Cardiac muscle cell (in vitro differentiated cells and primary cell): ENCODE measurements at regions not wholly inside any gene's neighbourhood (a gene's known extent, or its start where the extent isn't known, plus 50 kb on each side); places are given as distances from the start of the nearest gene placed in this dataset.
A peak's percentile ranks its signal among the peaks of the same experiment; 100 is the strongest.

ENCODE experiments used
- DNase-seq, 2 donors: peaks; one replicate each; pipeline versions ENCODE4 v3.0.0 to v3.0.0-alpha.2; 2010 to 2017; ENCODE audit warnings: low read depth in 1 of 2, low spot score in 1 of 2
- H3K27ac ChIP-seq: fragments of 200-600 bp; sonication (generic); 2 replicates; pipeline ENCODE4 v1.5.1; 2016
- H3K27me3 ChIP-seq: fragments of 200-600 bp; sonication (generic); 2 replicates; pipeline ENCODE4 v1.6.0; 2016; ENCODE audit warnings: control low read depth
- H3K36me3 ChIP-seq: fragments of 200-600 bp; sonication (generic); 2 replicates; pipeline ENCODE4 v1.5.1; 2016; ENCODE audit warnings: control low read depth
- H3K4me1 ChIP-seq: fragments of 200-600 bp; sonication (generic); 2 replicates; pipeline ENCODE4 v1.8.1; 2017; ENCODE audit warnings: low read depth, mild to moderate bottlenecking, mixed run types
- H3K4me3 ChIP-seq: fragments of 200-600 bp; sonication (generic); 2 replicates; pipeline ENCODE4 v1.5.1; 2016; ENCODE audit warnings: mild to moderate bottlenecking
- H3K9me3 ChIP-seq: fragments of 200-600 bp; sonication (generic); 2 replicates; pipeline ENCODE4 v1.5.1; 2017; ENCODE audit warnings: low read depth, mild to moderate bottlenecking, control low read depth
- TF ChIP-seq, protein P1 (sequence below): IDR thresholded peaks from 2 replicates; pipeline ENCODE4 v1.5.1; 2012; ENCODE audit warnings: low read depth, mild to moderate bottlenecking, low read length

DNA sequence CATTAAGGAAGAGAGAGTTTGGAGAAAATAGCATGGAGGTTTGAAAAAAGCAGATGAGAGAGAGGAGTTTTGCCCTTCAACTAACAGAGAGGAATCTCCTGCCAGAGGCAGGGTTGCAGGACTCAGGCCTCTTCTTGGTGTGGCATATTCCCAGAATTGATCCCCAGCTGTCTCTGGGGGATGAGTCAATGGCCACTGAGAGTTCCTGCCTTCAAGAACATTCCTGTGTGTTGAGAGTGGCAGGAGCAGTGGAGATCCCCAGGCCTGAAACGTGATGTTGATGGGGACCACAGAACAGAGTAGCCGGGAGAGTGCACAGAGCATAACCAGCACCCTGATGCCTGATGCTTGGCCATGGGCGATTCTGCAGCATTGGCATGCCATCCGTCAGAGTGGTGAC, 348.4 kb upstream of the THBS1 start:
- Histone ChIP-seq H3K27me3 (no peaks in the 10 kb centered on the region), H3K4me3 (no peak overlapping the region), H3K4me1 (no peaks in the 10 kb centered on the region), H3K9me3 (no peaks in the 10 kb centered on the region), H3K27ac (no peak overlapping the region), H3K36me3 (no peaks in the 10 kb centered on the region)
- TF ChIP-seq, protein P1, sequence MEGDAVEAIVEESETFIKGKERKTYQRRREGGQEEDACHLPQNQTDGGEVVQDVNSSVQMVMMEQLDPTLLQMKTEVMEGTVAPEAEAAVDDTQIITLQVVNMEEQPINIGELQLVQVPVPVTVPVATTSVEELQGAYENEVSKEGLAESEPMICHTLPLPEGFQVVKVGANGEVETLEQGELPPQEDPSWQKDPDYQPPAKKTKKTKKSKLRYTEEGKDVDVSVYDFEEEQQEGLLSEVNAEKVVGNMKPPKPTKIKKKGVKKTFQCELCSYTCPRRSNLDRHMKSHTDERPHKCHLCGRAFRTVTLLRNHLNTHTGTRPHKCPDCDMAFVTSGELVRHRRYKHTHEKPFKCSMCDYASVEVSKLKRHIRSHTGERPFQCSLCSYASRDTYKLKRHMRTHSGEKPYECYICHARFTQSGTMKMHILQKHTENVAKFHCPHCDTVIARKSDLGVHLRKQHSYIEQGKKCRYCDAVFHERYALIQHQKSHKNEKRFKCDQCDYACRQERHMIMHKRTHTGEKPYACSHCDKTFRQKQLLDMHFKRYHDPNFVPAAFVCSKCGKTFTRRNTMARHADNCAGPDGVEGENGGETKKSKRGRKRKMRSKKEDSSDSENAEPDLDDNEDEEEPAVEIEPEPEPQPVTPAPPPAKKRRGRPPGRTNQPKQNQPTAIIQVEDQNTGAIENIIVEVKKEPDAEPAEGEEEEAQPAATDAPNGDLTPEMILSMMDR: no peak
- peak in 1 of 2 donors; percentile 37 for DNase-seq

DNA sequence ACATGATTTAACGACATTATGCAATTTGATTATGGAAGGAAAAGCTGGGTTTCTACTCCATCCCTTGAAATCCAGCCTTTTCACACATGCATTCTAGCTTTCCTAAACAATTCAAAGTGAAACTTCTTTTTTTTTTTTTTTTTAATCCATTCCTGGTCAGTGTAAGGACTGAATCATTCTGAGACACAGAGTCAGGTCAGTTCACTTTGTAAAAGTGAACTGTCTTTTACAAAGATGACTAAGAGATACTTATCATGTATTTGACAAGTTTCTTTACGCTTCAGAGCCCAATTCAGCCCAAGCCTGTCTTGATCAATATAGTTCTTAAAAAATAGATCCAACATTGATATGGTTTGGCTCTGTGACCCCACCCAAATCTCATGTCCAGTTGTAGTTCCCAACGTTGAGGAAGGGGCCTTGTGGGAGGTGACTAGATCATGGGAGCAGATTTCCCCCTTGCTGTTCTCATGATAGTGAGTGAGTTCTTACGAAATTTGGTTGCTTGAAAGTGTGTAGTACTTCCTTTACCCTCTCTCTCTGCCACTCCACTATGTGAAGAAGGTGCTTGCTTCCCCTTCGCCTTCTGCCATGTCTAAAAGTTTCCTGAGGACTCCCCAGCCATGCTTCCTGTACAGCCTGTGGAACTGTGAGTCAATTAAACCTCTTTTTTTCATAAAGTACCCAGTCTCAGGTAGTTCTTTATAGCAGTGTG, 345.6 kb upstream of the THBS1 start:
- H3K4me1 ChIP-seq: no peaks in the 10 kb centered on the region
- H3K36me3 ChIP-seq: no peaks in the 10 kb centered on the region
- H3K27ac ChIP-seq: no peak overlapping the region
- DNase-seq: no peak
- TF ChIP-seq, protein P1: no peak
- H3K9me3 ChIP-seq: no peaks in the 10 kb centered on the region
- no peaks in the 10 kb centered on the region for H3K27me3 ChIP-seq
- no peak overlapping the region for H3K4me3 ChIP-seq

- Histone ChIP-seq H3K4me3 (no peak overlapping the region), H3K4me1 (no peaks in the 10 kb centered on the region), H3K36me3 (no peaks in the 10 kb centered on the region), H3K9me3 (no peaks in the 10 kb centered on the region), H3K27me3 (no peaks in the 10 kb centered on the region), H3K27ac (no peak overlapping the region)
- TF ChIP-seq, protein P1: no peak
- DNase-seq: no peak
These were observed 344.5 kb upstream of the THBS1 start for GRCh38 chr15:39236375-39236774.

GRCh38 chr15:39238443-39238842, 342.4 kb upstream of the THBS1 start:
- no peaks in the 10 kb centered on the region for H3K27me3 ChIP-seq
- H3K36me3 ChIP-seq: no peaks in the 10 kb centered on the region
- DNase-seq: no peak
- H3K9me3 ChIP-seq: no peaks in the 10 kb centered on the region
- H3K4me3 ChIP-seq: no peak overlapping the region
- H3K27ac ChIP-seq: no peak overlapping the region
- TF ChIP-seq, protein P1: no peak
- H3K4me1 ChIP-seq: no peaks in the 10 kb centered on the region

DNA sequence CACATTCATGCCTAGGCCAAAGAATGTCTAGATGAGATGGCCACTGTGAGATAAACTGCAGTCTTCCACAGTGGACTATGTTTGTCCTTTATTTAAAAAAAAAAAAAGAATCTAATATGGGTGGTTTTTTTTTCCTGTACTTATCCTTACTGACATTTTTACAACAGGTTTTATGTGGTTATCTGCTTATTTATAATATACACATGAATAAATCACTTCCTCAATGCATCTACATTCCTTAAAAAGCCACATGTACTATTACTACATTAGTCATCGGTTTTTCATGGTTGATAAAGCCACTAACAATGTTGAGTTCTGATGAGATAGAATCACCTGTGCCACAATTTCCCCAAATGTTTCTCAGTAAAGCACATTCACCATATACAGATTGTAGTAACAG, 341.3 kb upstream of the THBS1 start:
- Histone ChIP-seq H3K36me3 (no peaks in the 10 kb centered on the region), H3K27me3 (no peaks in the 10 kb centered on the region), H3K9me3 (no peaks in the 10 kb centered on the region), H3K4me3 (no peak overlapping the region), H3K27ac (no peak overlapping the region), H3K4me1 (no peaks in the 10 kb centered on the region)
- TF ChIP-seq, protein P1: no peak
- no peak for DNase-seq
